Neural progenitor cell (in vitro differentiated cells): ENCODE measurements at regions not wholly inside any gene's neighbourhood (a gene's known extent, or its start where the extent isn't known, plus 50 kb on each side); places are given as distances from the start of the nearest gene placed in this dataset.

Experiments used
- DNase-seq: peaks from one replicate; pipeline ENCODE4 v3.0.0-alpha.2; 2016; ENCODE audit warnings: low spot score
- H2AFZ ChIP-seq: fragments of 200-600 bp; sonication (generic); replicated peaks from 2 replicates; pipeline ENCODE4 v1.6.1; 2016; ENCODE audit warnings: antibody characterized with exemption
- H3F3A ChIP-seq: fragments of 200-600 bp; sonication (generic); 2 replicates; pipeline ENCODE4 v1.6.1; 2016; ENCODE audit warnings: antibody characterized with exemption, low read depth
- H3K27ac ChIP-seq: fragments of 200-600 bp; sonication (generic); 2 replicates; pipeline ENCODE4 v1.5.1; 2016; ENCODE audit warnings: mild to moderate bottlenecking
- H3K27me3 ChIP-seq: fragments of 200-600 bp; sonication (generic); 2 replicates; pipeline ENCODE4 v1.6.1; 2016; ENCODE audit warnings: mild to moderate bottlenecking, moderate library complexity
- H3K36me3 ChIP-seq: fragments of 200-600 bp; sonication (generic); 2 replicates; pipeline ENCODE4 v1.5.1; 2016
- H3K4me1 ChIP-seq: fragments of 200-600 bp; sonication (generic); 2 replicates; pipeline ENCODE4 v1.6.1; 2016; ENCODE audit warnings: mixed run types
- H3K4me2 ChIP-seq: fragments of 200-600 bp; sonication (generic); 2 replicates; pipeline ENCODE4 v1.6.1; 2016
- H3K4me3 ChIP-seq: fragments of 200-600 bp; sonication (generic); 2 replicates; pipeline ENCODE4 v1.5.1; 2016
- H3K79me2 ChIP-seq: fragments of 200-600 bp; sonication (generic); 2 replicates; pipeline ENCODE4 v1.6.1; 2016; ENCODE audit warnings: low read depth
- H3K9ac ChIP-seq: fragments of 200-600 bp; sonication (generic); 2 replicates; pipeline ENCODE4 v1.6.1; 2016
- H3K9me3 ChIP-seq: fragments of 200-600 bp; sonication (generic); 2 replicates; pipeline ENCODE4 v1.5.1; 2016; ENCODE audit warnings: low read depth
- H4K20me1 ChIP-seq: fragments of 200-600 bp; sonication (generic); 2 replicates; pipeline ENCODE4 v1.6.1; 2016; ENCODE audit warnings: low read depth
- H3K27ac Mint-ChIP-seq: 3 replicates; pipeline ENCODE4 v1.8.0; 2021; ENCODE audit warnings: mixed read lengths
- H3K27me3 Mint-ChIP-seq: 2 replicates; pipeline ENCODE4 v1.8.0; 2022; ENCODE audit warnings: low read depth, mild to moderate bottlenecking, inconsistent platforms, moderate library complexity, mixed read lengths; ENCODE audit not compliant: insufficient read depth
- H3K36me3 Mint-ChIP-seq: 3 replicates; pipeline ENCODE4 v1.8.0; 2021; ENCODE audit warnings: mixed read lengths
- H3K4me1 Mint-ChIP-seq: 3 replicates; pipeline ENCODE4 v1.8.0; 2021; ENCODE audit warnings: mixed read lengths
- H3K4me3 Mint-ChIP-seq: 3 replicates; pipeline ENCODE4 v1.8.0; 2021; ENCODE audit warnings: mild to moderate bottlenecking, moderate library complexity, mixed read lengths
- H3K9me3 Mint-ChIP-seq: 3 replicates; pipeline ENCODE4 v1.8.0; 2020; ENCODE audit warnings: mixed read lengths
- EZH2 ChIP-seq: fragments of 200-600 bp; sonication (generic); IDR thresholded peaks from 2 replicates; pipeline ENCODE4 v1.6.1; 2017; ENCODE audit warnings: antibody characterized with exemption, mild to moderate bottlenecking, moderate library complexity
- EZH2phosphoT487 ChIP-seq: fragments of 200-600 bp; sonication (generic); IDR thresholded peaks from 2 replicates; pipeline ENCODE4 v1.6.1; 2017; ENCODE audit warnings: antibody characterized with exemption
- TF ChIP-seq, protein P1 (sequence below): fragments of 200-600 bp; sonication (generic); IDR thresholded peaks from 2 replicates; pipeline ENCODE4 v1.5.1; 2017; ENCODE audit warnings: antibody characterized with exemption, mild to moderate bottlenecking

DNA sequence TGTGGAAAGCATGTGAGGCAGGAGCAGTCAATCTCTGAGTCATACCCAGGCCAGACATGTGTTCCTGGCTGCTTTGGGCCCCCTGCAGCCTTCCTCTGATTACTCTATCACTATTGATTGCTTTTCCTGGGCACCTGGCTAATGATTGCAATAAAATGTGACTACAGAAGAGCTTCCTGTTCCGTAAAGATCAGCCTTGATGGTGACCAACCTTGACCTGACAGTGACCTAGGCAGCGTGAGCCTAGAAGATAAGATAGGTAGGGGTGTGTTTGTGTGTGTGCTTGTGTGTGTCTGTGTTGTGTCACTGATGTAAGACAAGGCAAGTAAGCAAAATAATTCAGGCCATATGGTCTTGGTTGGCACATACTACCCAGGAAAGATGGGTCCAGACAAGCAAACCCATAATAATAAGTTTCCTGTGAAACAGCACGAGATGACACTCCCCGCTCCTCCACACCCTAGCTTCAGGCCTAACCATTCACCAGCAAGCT, 367.7 kb upstream of the CDH11 start:
- Histone ChIP-seq H3K27ac (no peak overlapping the region), H3F3A (no peaks in the 10 kb centered on the region), H4K20me1 (no peaks in the 10 kb centered on the region), H2AFZ (no peak overlapping the region), H3K4me1 (peaks cover 19% of the 10 kb centered on the region), H3K27me3 (no peaks in the 10 kb centered on the region), H3K4me3 (no peak overlapping the region), H3K9me3 (no peaks in the 10 kb centered on the region), H3K36me3 (no peaks in the 10 kb centered on the region), H3K79me2 (no peaks in the 10 kb centered on the region), H3K9ac (no peak overlapping the region), H3K4me2 (no peak overlapping the region)
- no peaks in the 10 kb centered on the region for H3K9me3 Mint-ChIP-seq
- no peak for DNase-seq
- H3K27ac Mint-ChIP-seq, result peak overlapping the region; percentile 34
- no peaks in the 10 kb centered on the region for H3K36me3 Mint-ChIP-seq
- H3K4me1 Mint-ChIP-seq, result peaks cover 12% of the 10 kb centered on the region
- H3K4me3 Mint-ChIP-seq, result no peak overlapping the region
- TF ChIP-seq EZH2 (no peak), EZH2phosphoT487 (no peak)
- TF ChIP-seq, protein P1, sequence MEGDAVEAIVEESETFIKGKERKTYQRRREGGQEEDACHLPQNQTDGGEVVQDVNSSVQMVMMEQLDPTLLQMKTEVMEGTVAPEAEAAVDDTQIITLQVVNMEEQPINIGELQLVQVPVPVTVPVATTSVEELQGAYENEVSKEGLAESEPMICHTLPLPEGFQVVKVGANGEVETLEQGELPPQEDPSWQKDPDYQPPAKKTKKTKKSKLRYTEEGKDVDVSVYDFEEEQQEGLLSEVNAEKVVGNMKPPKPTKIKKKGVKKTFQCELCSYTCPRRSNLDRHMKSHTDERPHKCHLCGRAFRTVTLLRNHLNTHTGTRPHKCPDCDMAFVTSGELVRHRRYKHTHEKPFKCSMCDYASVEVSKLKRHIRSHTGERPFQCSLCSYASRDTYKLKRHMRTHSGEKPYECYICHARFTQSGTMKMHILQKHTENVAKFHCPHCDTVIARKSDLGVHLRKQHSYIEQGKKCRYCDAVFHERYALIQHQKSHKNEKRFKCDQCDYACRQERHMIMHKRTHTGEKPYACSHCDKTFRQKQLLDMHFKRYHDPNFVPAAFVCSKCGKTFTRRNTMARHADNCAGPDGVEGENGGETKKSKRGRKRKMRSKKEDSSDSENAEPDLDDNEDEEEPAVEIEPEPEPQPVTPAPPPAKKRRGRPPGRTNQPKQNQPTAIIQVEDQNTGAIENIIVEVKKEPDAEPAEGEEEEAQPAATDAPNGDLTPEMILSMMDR, result no peak
- peaks cover 9% of the 10 kb centered on the region for H3K27me3 Mint-ChIP-seq

DNA sequence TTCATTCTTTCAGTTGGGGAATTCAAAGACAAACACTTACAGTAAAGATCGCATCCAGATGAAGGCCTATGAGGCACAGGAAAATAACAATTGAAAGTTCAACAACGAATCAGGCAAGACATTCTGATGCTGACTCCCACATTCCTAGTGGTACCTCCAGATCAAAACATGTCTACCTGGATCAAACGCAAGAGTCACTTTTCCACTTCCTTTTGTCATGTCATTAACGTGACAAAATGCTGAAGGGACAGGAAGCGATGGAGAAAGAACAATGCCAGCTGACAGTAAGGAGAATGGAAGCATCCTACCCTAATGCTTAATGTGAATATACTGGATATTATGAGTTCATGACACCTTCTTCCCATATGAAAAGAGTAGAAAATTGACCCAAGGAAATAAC, 365.4 kb upstream of the CDH11 start:
- Histone ChIP-seq H3K9me3 (no peaks in the 10 kb centered on the region), H3K4me3 (no peak overlapping the region), H3K9ac (no peak overlapping the region), H3K36me3 (no peaks in the 10 kb centered on the region), H3K79me2 (no peaks in the 10 kb centered on the region), H2AFZ (no peak overlapping the region), H3K27me3 (no peaks in the 10 kb centered on the region), H3K27ac (no peak overlapping the region), H4K20me1 (no peaks in the 10 kb centered on the region), H3F3A (no peaks in the 10 kb centered on the region), H3K4me2 (no peak overlapping the region), H3K4me1 (peaks cover 1% of the 10 kb centered on the region)
- H3K27me3 Mint-ChIP-seq, result peaks cover 4% of the 10 kb centered on the region
- H3K9me3 Mint-ChIP-seq, result no peaks in the 10 kb centered on the region
- no peak overlapping the region for H3K27ac Mint-ChIP-seq
- H3K36me3 Mint-ChIP-seq, result no peaks in the 10 kb centered on the region
- TF ChIP-seq EZH2, result no peak
- TF ChIP-seq, protein P1, result no peak
- TF ChIP-seq EZH2phosphoT487, result no peak
- no peak for DNase-seq
- no peak overlapping the region for H3K4me3 Mint-ChIP-seq
- no peaks in the 10 kb centered on the region for H3K4me1 Mint-ChIP-seq

DNA sequence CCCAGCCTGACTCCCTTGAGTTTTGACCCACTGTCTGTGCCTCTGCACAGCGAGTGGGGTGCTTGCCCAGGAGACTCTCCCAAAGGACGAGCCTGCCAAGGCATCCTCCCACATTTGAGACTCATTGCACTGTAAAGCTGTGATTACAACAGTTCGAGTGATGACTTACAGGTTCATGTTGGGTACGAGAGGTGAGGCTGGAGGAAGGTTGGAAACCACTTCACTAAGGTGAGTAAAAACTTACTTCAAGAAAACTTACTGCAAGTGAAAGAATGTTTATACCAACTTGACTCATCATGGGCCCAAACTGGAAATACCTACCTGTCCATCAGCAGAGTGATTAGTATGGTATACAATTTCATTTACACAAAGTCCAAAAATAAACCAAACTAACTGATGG, 360.1 kb upstream of the CDH11 start:
- no peak for DNase-seq
- no peak for TF ChIP-seq EZH2phosphoT487
- Mint-ChIP-seq H3K4me1 (peaks cover 12% of the 10 kb centered on the region), H3K9me3 (no peaks in the 10 kb centered on the region), H3K4me3 (no peak overlapping the region), H3K36me3 (no peaks in the 10 kb centered on the region), H3K27ac (no peak overlapping the region), H3K27me3 (peaks cover 2% of the 10 kb centered on the region)
- Histone ChIP-seq H3K4me3 (no peak overlapping the region), H3K4me1 (no peaks in the 10 kb centered on the region), H3K4me2 (no peak overlapping the region), H3K36me3 (no peaks in the 10 kb centered on the region), H2AFZ (no peak overlapping the region), H4K20me1 (no peaks in the 10 kb centered on the region), H3K9ac (no peak overlapping the region), H3K9me3 (no peaks in the 10 kb centered on the region), H3K27ac (no peak overlapping the region), H3F3A (no peaks in the 10 kb centered on the region), H3K79me2 (no peaks in the 10 kb centered on the region), H3K27me3 (no peaks in the 10 kb centered on the region)

DNA sequence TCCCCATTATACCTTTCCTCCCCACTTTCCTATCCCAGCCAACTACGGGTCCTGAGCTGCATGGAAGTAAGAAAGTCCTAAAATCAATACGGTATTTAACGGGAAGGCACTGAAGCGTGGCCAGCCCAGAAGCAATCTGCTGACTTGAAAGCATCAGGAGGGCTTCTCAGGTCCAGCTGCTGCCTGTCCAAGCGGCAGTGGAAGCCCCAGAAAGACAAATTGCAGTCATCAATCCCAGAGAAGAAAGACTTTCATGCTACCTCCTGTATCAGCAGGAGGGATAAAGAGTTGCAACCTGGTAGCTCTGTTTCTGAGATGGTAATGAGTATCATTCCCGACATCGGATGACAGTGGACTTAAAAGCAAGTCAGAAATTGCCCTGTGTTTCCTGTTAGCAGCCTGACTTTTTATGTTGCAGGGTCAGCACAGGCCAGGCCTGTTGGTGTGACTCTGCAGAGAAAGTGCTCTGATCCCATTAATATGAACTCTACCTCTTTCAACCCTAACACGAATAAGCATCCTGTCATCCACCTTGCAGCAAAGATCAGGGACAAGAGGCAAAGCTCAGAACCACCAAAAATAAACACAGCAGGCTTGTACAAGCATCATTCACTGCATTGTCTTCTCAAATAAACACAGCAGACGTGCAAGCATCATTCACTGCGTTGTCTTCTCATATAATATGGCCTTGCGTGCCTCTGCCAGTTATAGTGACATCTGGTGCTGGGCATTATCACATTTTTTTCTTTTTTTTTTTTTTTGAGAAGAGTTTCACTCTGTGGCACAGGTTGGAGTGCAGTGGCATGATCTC, 358.6 kb upstream of the CDH11 start:
- Mint-ChIP-seq H3K27ac (no peak overlapping the region), H3K4me3 (peak overlapping the region; percentile 3), H3K27me3 (peaks cover 2% of the 10 kb centered on the region), H3K4me1 (peaks cover 12% of the 10 kb centered on the region), H3K9me3 (no peaks in the 10 kb centered on the region), H3K36me3 (no peaks in the 10 kb centered on the region)
- no peak for DNase-seq
- H3K79me2 ChIP-seq, result no peaks in the 10 kb centered on the region
- H3K4me2 ChIP-seq, result no peak overlapping the region
- no peaks in the 10 kb centered on the region for H3K4me1 ChIP-seq
- no peak overlapping the region for H2AFZ ChIP-seq
- no peaks in the 10 kb centered on the region for H3F3A ChIP-seq
- H3K9me3 ChIP-seq, result no peaks in the 10 kb centered on the region
- H3K36me3 ChIP-seq, result no peaks in the 10 kb centered on the region
- TF ChIP-seq EZH2phosphoT487, result no peak
- TF ChIP-seq, protein P1, result no peak
- no peak for TF ChIP-seq EZH2
- no peaks in the 10 kb centered on the region for H4K20me1 ChIP-seq
- H3K4me3 ChIP-seq, result no peak overlapping the region
- no peaks in the 10 kb centered on the region for H3K27me3 ChIP-seq
- H3K27ac ChIP-seq, result no peak overlapping the region
- no peak overlapping the region for H3K9ac ChIP-seq
